IMR-90 (cell line): ENCODE measurements at regions not wholly inside any gene's neighbourhood (a gene's known extent, or its start where the extent isn't known, plus 50 kb on each side); places are given as distances from the start of the nearest gene placed in this dataset.

Experiments
- ATAC-seq: fragments of 200-7000 bp; cut with Tn5 transposase; 2 replicates; pipeline ENCODE4 v1.9.1; 2020; ENCODE audit warnings: low read depth, mild to moderate bottlenecking, moderate library complexity
- BruUV-seq: library from RNA; stranded (reverse); fragments of 400-500 nt; replicated peaks from 2 replicates; lab custom pipeline; 2021; lab: Mats Ljungman, UMichigan
- CTCF ChIA-PET: fragments of 300-600 bp; formaldehyde crosslinking; extraction: SDS; loops from one replicate; lab custom pipeline; 2021; ENCODE audit warnings: antibody characterized with exemption; lab: Yijun Ruan, JAX
- POLR2A ChIA-PET: fragments of 300-600 bp; sonication (Branson Sonifier 250); formaldehyde crosslinking; loops from one replicate; lab custom pipeline; 2022; ENCODE audit warnings: antibody characterized with exemption; ENCODE audit not compliant: unreplicated experiment; lab: Charles Lee
- DNase-seq: peaks from one replicate; pipeline ENCODE4 v3.0.0; 2013
- H2AFZ ChIP-seq: replicated peaks from 2 replicates; pipeline ENCODE3; 2013; ENCODE audit warnings: low read length, mild to moderate bottlenecking; ENCODE audit not compliant: poor library complexity
- H2AK5ac ChIP-seq: 2 replicates; pipeline ENCODE4 v1.6.1; 2013; ENCODE audit warnings: low read depth, low read length, inconsistent platforms
- H2AK9ac ChIP-seq: replicated peaks from 2 replicates; pipeline ENCODE3; 2013; ENCODE audit warnings: mild to moderate bottlenecking, low read depth, low read length, moderate library complexity; ENCODE audit not compliant: poor library complexity
- H2BK120ac ChIP-seq: 2 replicates; pipeline ENCODE4 v1.6.1; 2013; ENCODE audit warnings: low read depth, low read length, inconsistent platforms
- H2BK15ac ChIP-seq: 3 replicates; pipeline ENCODE4 v1.6.1; 2013; ENCODE audit warnings: low read depth, low read length, inconsistent platforms
- H2BK20ac ChIP-seq: 2 replicates; pipeline ENCODE4 v1.6.1; 2013; ENCODE audit warnings: low read depth, mild to moderate bottlenecking, inconsistent platforms, low read length, moderate library complexity
- H2BK5ac ChIP-seq: 2 replicates; pipeline ENCODE4 v1.6.1; 2013; ENCODE audit warnings: mild to moderate bottlenecking, low read depth, low read length, inconsistent platforms; ENCODE audit not compliant: poor library complexity, severe bottlenecking
- H3K14ac ChIP-seq: replicated peaks from 2 replicates; pipeline ENCODE4 v1.6.1; 2013; ENCODE audit warnings: low read depth, low read length, inconsistent platforms
- H3K18ac ChIP-seq: 2 replicates; pipeline ENCODE4 v1.6.1; 2013; ENCODE audit warnings: low read depth, low read length, control low read depth
- H3K23ac ChIP-seq: 2 replicates; pipeline ENCODE4 v1.6.1; 2013; ENCODE audit warnings: low read depth, low read length, inconsistent platforms
- H3K27ac ChIP-seq: 2 replicates; pipeline ENCODE4 v1.5.1; 2013; ENCODE audit warnings: mild to moderate bottlenecking, control low read depth, low read length; ENCODE audit not compliant: insufficient read depth
- H3K27me3 ChIP-seq: 2 replicates; pipeline ENCODE4 v1.6.1; 2013; ENCODE audit warnings: low read length; ENCODE audit not compliant: control insufficient read depth, insufficient read depth
- H3K36me3 ChIP-seq: 2 replicates; pipeline ENCODE4 v1.6.1; 2013; ENCODE audit warnings: low read length, mixed read lengths; ENCODE audit not compliant: control insufficient read depth, insufficient read depth
- H3K4ac ChIP-seq: 2 replicates; pipeline ENCODE4 v1.6.1; 2013; ENCODE audit warnings: low read depth, low read length, inconsistent platforms
- H3K4me1 ChIP-seq: 2 replicates; pipeline ENCODE4 v1.6.1; 2013; ENCODE audit warnings: low read length, mixed read lengths; ENCODE audit not compliant: control insufficient read depth, insufficient read depth
- H3K4me2 ChIP-seq: 2 replicates; pipeline ENCODE4 v1.6.1; 2013; ENCODE audit warnings: low read depth, mild to moderate bottlenecking, control low read depth, low read length, moderate library complexity
- H3K4me3 ChIP-seq: 2 replicates; pipeline ENCODE4 v1.5.1; 2013; ENCODE audit warnings: low read depth, mild to moderate bottlenecking, control low read depth, low read length, moderate library complexity; ENCODE audit not compliant: insufficient read depth
- H3K56ac ChIP-seq: 2 replicates; pipeline ENCODE4 v1.6.1; 2013; ENCODE audit warnings: low read length, inconsistent platforms; ENCODE audit not compliant: insufficient read depth; ENCODE audit errors: extremely low read depth
- H3K79me1 ChIP-seq, 2 experiments: 2 replicates each; pipeline ENCODE4 v1.6.1; 2013; ENCODE audit warnings: low read length in 2 of 2, inconsistent platforms in 1 of 2, low read depth in 1 of 2
- H3K9ac ChIP-seq: 2 replicates; pipeline ENCODE4 v1.6.1; 2013; ENCODE audit warnings: low read depth, low read length, control low read depth
- H3K9me1 ChIP-seq: 2 replicates; pipeline ENCODE4 v1.6.1; 2013; ENCODE audit warnings: low read length, inconsistent platforms; ENCODE audit not compliant: insufficient read depth
- H3K9me3 ChIP-seq: 2 replicates; pipeline ENCODE4 v1.6.1; 2013; ENCODE audit warnings: low read length; ENCODE audit not compliant: control insufficient read depth, insufficient read depth
- H4K20me1 ChIP-seq: 2 replicates; pipeline ENCODE4 v1.6.1; 2013; ENCODE audit warnings: low read length, inconsistent platforms; ENCODE audit not compliant: insufficient read depth
- H4K5ac ChIP-seq: 2 replicates; pipeline ENCODE4 v1.6.1; 2013; ENCODE audit warnings: mild to moderate bottlenecking, low read depth, low read length, control low read depth
- H4K8ac ChIP-seq, 2 experiments: 2 replicates each; pipeline ENCODE4 v1.6.1; 2013; ENCODE audit warnings: low read depth in 2 of 2, low read length in 2 of 2, control low read depth in 1 of 2, inconsistent platforms in 1 of 2
- H4K91ac ChIP-seq: 2 replicates; pipeline ENCODE4 v1.6.1; 2013; ENCODE audit warnings: low read depth, low read length, inconsistent platforms; ENCODE audit not compliant: insufficient read depth
- FOS ChIP-seq: fragments of 150-350 bp; IDR thresholded peaks from 2 replicates; pipeline ENCODE4 v1.6.1; 2016; ENCODE audit warnings: low read depth, low read length
- POLR2A ChIP-seq: IDR thresholded peaks from 2 replicates; pipeline ENCODE4 v1.6.1; 2012; ENCODE audit warnings: mild to moderate bottlenecking, low read depth, low read length
- RCOR1 ChIP-seq: IDR thresholded peaks from 2 replicates; pipeline ENCODE4 v1.6.1; 2012; ENCODE audit warnings: mild to moderate bottlenecking, low read length, improper control_type of control experiment; ENCODE audit not compliant: insufficient replicate concordance
- SMC3 ChIP-seq: fragments of 150-350 bp; IDR thresholded peaks from 2 replicates; pipeline ENCODE4 v1.6.1; 2016; ENCODE audit warnings: low read depth, mild to moderate bottlenecking, antibody characterized with exemption, low read length, moderate library complexity
- WGBS, 2 experiments: methylation state at CpG; one replicate each; pipeline versions ENCODE4 v1.1.5 to v1.1.7; 2013; ENCODE audit warnings: missing lambda C conversion rate in 2 of 2; ENCODE audit not compliant: insufficient read length in 1 of 2; ENCODE audit errors: extremely low coverage in 2 of 2; 5-methylcytosine and 5-hydroxymethylcytosine counted together
- dilution Hi-C: fragments of 300-500 bp; cut with HindIII; formaldehyde crosslinking; loops from one replicate; pipeline ENCODE4 v1.14.3; 2018; ENCODE audit warnings: low sequenced_read_pairs; ENCODE audit not compliant: unreplicated experiment
- in situ Hi-C: fragments of 300-500 bp; cut with MboI; formaldehyde crosslinking; loops from 3 replicates; pipeline ENCODE4 v1.14.3; 2019; ENCODE audit warnings: low sequenced_read_pairs, inconsistent platforms, mixed read lengths
- intact Hi-C: fragments of 100-400 bp; cut with micrococcal nuclease; formaldehyde crosslinking; loops from 2 replicates; pipeline ENCODE4 v1.10.0; 2022
- TF ChIP-seq, protein P1 (sequence below): fragments of 150-350 bp; IDR thresholded peaks from 2 replicates; pipeline ENCODE4 v1.6.1; 2017; ENCODE audit warnings: mild to moderate bottlenecking, antibody characterized with exemption, low read length, low read depth
- TF ChIP-seq, protein P2 (sequence below): conservative IDR thresholded peaks from 2 replicates; pipeline ENCODE4 v1.5.1; 2012; ENCODE audit warnings: mild to moderate bottlenecking, low read depth, low read length, improper control_type of control experiment

DNA sequence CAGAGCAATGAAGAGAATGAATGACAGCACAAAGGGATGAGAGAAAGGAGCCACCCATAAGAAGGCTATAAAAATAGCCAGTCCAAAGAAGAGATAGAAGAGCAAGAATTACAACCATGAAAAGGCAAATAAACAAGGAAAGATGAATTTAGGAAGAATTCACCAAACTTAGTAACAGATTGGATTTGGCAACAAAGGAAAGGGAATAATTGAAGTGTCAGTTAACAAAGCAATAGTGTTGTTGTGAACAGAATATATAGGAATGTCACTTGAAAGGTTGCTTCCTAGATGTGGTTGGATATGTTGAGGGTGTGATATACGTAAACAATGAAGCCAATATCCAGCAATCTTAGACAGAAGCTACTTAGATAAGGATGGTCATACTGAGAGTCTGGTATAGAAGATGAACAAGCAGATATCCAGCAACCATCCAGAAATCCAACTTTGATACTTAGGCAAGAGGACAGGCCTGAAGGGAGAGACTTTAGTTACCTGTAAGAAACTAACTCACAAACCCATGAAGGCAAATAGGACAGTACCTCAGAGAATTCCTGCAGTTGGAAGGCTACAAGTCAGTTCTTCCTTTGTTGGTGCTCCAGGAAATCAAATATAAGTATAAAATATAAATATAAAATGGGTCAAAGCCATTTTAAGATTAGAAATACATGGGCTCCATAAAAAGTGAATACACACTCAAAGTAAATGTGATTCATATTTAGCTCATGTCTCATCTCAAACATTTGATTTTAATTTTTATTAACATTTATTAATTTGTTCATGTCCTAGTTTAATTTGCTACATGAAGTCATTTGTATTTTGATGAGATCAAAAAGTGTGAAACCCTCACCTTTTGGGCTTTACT is 106.5 kb downstream of the HFE start:
- no peaks in the 10 kb centered on the region for H3K9me1 ChIP-seq
- no peak overlapping the region for H3K27ac ChIP-seq
- dilution Hi-C loops (no loop called here), in situ Hi-C loops (loop anchor here (25.0 kb wide), 1 partner anchor 944 kb away; a partner anchor contains a TSS), intact Hi-C loops (loop anchor here (2.0 kb wide), 1 partner anchor 129 kb away; no protein-coding TSS in a partner anchor)
- H2AFZ ChIP-seq = no peak overlapping the region
- ChIA-PET CTCF (interaction anchor here (0.5 to 0.9 kb wide), 2 partner anchors 21 to 31 kb away, joined by 3 read pairs; a partner anchor contains a TSS), POLR2A (no interaction called here)
- H3K36me3 ChIP-seq = no peaks in the 10 kb centered on the region
- H3K27me3 ChIP-seq = no peaks in the 10 kb centered on the region
- H3K9ac ChIP-seq = no peak overlapping the region
- H3K4me1 ChIP-seq = no peaks in the 10 kb centered on the region
- no peak overlapping the region for H2BK120ac ChIP-seq
- H3K23ac ChIP-seq = peak overlapping the region; percentile 78
- ATAC-seq (no peak), DNase-seq (no peak)
- no peak overlapping the region for H2BK20ac ChIP-seq
- H3K9me3 ChIP-seq = no peaks in the 10 kb centered on the region
- H4K5ac ChIP-seq = no peak overlapping the region
- no peak overlapping the region for H3K4me3 ChIP-seq
- H4K8ac ChIP-seq = no peak overlapping the region
- H3K18ac ChIP-seq = no peak overlapping the region
- H3K79me1 ChIP-seq = peaks cover 0 to 6% of the 10 kb centered on the region in 2 experiments; a peak in 1 of 4 replicates
- H2AK5ac ChIP-seq = no peak overlapping the region
- no peak overlapping the region for H3K14ac ChIP-seq
- H3K56ac ChIP-seq = no peak overlapping the region
- no TSS peak for BruUV-seq
- H2BK15ac ChIP-seq = no peak overlapping the region
- TF ChIP-seq, protein P1, sequence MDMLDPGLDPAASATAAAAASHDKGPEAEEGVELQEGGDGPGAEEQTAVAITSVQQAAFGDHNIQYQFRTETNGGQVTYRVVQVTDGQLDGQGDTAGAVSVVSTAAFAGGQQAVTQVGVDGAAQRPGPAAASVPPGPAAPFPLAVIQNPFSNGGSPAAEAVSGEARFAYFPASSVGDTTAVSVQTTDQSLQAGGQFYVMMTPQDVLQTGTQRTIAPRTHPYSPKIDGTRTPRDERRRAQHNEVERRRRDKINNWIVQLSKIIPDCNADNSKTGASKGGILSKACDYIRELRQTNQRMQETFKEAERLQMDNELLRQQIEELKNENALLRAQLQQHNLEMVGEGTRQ = no peak
- TF ChIP-seq SMC3 (no peak), RCOR1 (no peak), FOS (no peak), POLR2A (no peak)
- TF ChIP-seq, protein P2, sequence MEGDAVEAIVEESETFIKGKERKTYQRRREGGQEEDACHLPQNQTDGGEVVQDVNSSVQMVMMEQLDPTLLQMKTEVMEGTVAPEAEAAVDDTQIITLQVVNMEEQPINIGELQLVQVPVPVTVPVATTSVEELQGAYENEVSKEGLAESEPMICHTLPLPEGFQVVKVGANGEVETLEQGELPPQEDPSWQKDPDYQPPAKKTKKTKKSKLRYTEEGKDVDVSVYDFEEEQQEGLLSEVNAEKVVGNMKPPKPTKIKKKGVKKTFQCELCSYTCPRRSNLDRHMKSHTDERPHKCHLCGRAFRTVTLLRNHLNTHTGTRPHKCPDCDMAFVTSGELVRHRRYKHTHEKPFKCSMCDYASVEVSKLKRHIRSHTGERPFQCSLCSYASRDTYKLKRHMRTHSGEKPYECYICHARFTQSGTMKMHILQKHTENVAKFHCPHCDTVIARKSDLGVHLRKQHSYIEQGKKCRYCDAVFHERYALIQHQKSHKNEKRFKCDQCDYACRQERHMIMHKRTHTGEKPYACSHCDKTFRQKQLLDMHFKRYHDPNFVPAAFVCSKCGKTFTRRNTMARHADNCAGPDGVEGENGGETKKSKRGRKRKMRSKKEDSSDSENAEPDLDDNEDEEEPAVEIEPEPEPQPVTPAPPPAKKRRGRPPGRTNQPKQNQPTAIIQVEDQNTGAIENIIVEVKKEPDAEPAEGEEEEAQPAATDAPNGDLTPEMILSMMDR = no peak
- no peak overlapping the region for H3K4me2 ChIP-seq
- H2AK9ac ChIP-seq = no peak overlapping the region
- H4K91ac ChIP-seq = no peak overlapping the region
- no CpG with 5 or more reads among the region's 1 CpG for WGBS, 2 experiments
- no peak overlapping the region for H3K4ac ChIP-seq
- H4K20me1 ChIP-seq = peaks cover 10% of the 10 kb centered on the region
- peak overlapping the region; percentile 10 for H2BK5ac ChIP-seq
